NCI-H82 (cell line): ENCODE measurements at regions not wholly inside any gene's neighbourhood (a gene's known extent, or its start where the extent isn't known, plus 50 kb on each side); places are given as distances from the start of the nearest gene placed in this dataset.

ENCODE experiments used
- DNase-seq: peaks from one replicate; lab custom pipeline; 2025; lab: John Stamatoyannopoulos, UW

DNA sequence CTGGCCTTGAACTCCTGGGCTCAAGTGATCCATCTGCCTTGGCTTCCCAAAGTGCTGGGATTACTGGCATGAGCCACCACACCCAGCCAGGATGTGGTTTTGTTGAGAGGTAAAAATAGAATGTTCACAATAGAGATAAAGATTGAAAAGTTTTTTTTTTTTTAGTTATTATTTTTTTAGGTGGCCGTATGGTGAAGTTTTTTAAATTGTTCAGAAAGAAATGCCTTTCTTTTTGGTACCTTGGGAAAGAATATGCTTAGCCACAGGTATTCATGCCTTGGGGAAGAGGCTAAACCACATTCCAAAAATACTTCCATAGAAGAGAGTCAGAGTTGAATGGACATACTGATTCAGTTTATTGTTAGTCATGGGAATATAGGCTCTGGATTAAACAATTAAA, 143.4 kb downstream of the C11orf91 start:
- DNase-seq: no peak

- no peak for DNase-seq
Measured at GRCh38 chr11:33554219-33554618, 146.4 kb downstream of the C11orf91 start.

DNA sequence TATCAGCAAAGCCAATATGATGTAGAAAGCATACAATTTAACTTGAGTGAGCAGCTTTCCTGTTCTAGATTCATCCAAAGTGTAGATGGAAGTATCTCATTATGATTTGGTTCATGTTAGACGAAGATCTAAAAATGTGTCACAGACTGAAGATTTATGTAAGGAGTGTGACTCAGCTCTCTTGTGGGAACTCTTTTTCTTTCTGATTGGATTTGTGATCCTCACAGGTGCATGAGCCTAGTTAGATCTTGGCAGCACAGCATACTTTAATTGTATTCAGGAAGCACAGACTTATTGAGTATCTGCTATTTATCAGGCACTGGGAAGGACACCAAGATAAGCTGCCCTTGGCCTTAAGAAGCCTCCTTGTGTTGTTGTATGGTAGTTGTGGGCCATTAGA, 147.1 kb downstream of the C11orf91 start:
- DNase-seq: peak; percentile 59

GRCh38 chr11:33552756-33553155, 147.9 kb downstream of the C11orf91 start:
- no peak for DNase-seq

- no peak for DNase-seq
Measured at GRCh38 chr11:33551051-33551450, 149.6 kb downstream of the C11orf91 start.

GRCh38 chr11:33549483-33549882, 151.1 kb downstream of the C11orf91 start:
- no peak for DNase-seq

- no peak for DNase-seq
Measured at GRCh38 chr11:33545931-33546330, 154.7 kb downstream of the C11orf91 start.

DNA sequence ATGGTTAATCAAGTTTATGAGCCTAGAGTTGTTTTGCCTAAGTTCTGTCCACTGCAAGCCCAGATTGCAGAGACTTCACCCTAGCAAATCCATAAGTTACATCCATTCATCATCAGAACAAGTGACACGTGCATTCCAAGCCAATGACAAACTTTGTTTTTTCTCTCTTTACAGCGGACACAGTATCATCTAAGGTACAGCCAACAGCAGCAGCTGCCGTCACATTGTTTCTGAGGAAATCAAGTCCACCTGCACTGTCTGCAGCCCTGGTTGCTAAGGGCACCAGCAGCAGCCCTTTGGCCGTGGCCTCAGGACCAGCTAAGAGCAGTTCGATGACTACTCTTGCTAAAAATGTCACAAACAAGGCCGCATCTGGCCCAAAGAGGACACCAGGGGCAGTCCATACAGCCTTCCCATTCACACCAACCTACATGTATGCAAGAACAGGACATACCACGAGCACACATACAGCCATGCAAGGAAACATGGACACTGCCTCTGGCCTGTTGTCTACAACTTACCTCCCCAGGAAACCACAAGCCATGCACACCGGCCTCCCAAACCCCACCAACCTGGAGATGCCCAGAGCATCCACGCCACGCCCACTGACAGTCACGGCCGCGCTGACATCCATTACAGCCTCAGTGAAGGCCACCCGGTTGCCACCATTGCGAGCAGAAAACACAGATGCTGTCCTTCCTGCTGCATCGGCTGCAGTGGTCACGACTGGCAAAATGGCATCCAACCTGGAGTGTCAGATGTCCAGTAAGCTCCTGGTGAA, 155.8 kb downstream of the C11orf91 start:
- no peak for DNase-seq

DNA sequence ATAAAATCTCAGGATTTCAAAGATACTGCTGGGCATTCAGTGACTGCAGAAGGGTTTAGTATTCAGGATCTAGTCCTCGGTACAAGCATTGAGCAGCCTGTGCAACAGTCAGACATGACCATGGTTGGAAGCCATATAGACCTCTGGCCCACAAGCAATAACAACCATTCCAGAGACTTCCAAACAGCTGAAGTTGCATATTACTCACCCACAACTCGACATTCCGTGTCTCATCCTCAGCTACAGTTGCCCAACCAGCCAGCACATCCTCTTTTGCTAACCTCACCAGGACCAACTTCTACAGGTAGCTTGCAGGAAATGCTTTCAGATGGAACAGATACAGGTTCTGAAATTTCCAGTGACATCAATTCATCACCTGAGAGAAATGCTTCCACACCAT, 156.8 kb downstream of the C11orf91 start:
- no peak for DNase-seq

GRCh38 chr11:33542921-33543320, 157.7 kb downstream of the C11orf91 start:
- peak; percentile 57 for DNase-seq

GRCh38 chr11:33540946-33541915, 159.4 kb downstream of the C11orf91 start:
- DNase-seq: no peak

DNA sequence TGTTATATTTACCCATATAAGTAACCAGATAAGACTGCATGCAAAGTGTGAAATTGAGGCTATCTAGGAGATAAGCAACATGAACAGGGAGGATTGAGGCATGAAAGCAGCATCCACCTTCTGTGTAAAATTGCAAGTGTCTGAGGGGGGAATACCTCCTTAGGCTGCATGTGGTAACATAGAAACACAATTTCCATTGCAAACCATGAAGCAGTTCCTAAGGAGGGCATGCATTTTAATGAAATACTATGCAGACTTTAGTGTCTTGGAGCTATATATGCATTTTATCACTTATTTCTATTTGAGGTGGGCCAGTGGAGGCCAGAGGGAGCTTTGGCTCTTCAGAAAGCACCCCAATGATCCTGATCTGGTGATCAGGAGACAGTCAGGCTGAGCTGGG, 160.2 kb downstream of the C11orf91 start:
- no peak for DNase-seq

- no peak for DNase-seq
Measured at GRCh38 chr11:33539751-33540150, 160.9 kb downstream of the C11orf91 start.

- DNase-seq: no peak
Measured at GRCh38 chr11:33538726-33539125, 161.9 kb downstream of the C11orf91 start.

DNA sequence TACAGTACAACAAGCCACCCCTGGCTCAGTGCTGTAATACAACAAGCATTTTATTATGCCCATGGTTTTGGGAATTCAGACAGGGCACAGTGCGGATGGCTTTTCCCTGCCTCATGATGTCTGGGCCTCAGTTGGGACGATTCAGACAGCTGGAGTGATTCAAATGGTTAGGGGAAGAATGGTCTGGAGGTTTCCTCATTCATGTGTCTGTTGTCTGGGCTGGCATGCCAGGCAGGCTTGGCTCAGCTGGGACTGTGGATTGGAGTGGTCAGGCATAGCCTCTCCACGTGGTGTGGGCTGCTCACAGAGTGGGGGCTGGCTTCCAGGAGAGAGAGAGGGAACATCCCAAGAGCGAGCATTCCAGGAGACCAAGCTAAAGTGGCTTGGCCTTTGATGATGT, 164.4 kb downstream of the C11orf91 start:
- no peak for DNase-seq

- DNase-seq: no peak
Measured at GRCh38 chr11:33534575-33534974, 166.1 kb downstream of the C11orf91 start.

GRCh38 chr11:33533386-33534052, 167.1 kb downstream of the C11orf91 start:
- DNase-seq: no peak

GRCh38 chr11:33532720-33533385, 167.8 kb downstream of the C11orf91 start:
- no peak for DNase-seq

DNA sequence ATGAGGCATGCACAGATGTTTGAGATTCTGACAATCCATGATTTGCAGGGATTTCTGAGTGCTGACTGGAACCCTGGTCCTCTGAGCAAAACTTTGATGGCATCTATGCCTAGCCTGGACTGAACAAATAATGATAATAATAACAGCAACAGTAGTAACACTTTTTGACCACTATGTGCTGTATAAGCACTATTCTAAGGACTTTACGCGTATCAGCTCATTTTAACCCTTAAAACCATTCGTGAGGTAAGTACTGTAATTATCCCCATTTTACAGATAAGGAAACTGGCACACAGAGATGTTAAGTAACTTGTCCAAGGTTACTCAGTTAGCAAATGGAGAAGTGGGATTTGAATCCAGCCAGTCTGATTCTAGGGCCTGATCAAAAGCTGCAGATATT, 168.4 kb downstream of the C11orf91 start:
- no peak for DNase-seq

DNA sequence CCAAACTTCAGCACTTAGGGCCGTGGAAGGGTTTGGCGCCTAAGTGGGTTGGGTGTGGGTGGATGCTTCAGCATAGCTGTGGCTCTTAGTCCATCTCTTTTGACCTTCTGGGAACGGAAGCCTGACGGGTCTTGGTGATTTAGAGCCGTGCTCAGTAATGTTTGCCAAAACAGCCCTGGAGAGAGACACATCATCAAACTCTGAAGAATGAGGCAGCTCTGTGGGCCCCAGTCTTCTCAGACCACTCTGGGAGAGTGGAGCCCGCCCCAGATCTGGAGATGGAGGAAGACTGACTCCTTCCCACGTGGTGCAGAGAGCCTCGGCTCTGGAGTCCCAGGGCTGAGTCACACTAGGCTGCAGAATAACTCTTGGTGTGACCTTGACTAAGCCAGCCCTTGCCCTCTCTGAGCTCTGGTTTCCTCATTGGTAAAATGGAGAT, 168.9 kb downstream of the C11orf91 start:
- DNase-seq: no peak

DNA sequence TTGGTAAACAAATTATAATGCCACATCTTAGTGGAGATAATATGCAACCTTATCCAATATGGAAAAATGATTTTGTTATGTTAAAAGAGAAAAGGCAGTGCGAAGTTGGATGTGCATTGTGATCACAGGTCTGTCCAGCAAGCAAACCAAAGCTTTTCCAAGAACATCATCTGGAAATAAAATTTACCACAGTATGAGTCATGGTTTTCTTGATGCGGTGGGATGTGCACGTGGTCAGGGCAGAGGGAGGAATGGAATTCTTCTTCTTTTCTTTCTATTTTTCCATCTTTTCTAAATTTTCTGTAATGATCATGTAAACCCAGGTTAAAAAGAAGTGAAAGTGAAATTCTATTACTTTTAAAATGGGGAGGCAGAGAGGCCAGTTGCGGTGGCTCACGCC, 169.8 kb downstream of the C11orf91 start:
- DNase-seq: no peak

DNA sequence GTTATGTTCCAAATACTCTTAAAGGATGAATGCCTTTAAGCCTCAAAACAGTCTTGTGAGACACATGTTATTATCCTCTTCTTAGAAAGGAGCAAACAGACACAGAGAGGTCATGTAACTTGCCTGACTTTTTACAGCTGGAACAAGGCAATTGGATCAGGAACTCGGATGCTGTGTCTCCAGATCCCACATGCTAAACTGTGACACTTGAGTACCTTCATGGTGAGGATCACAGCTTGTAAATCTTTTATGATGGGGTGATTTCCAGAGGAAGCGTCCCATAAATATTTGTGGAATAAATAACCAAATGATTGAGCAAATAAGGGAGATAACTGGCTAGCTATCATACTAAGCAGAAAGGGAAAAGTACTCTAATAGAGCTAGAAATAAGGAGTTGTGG, 171.2 kb downstream of the C11orf91 start:
- peak; percentile 28 for DNase-seq
